Tibial artery (tissue), 4 donors: ENCODE measurements at regions not wholly inside any gene's neighbourhood (a gene's known extent, or its start where the extent isn't known, plus 50 kb on each side); places are given as distances from the start of the nearest gene placed in this dataset.

Source experiments
- DNase-seq, 2 donors: peaks; one replicate each; pipeline ENCODE4 v3.0.0-alpha.2; 2019
- H3K27ac ChIP-seq, 2 donors: fragments of 200-600 bp; sonication (generic) in 1 of 2; 1 replicate in 1 of 2; 2 replicates in 1 of 2; pipeline ENCODE4 v1.5.1; 2018 to 2019; ENCODE audit warnings: mild to moderate bottlenecking in 1 of 2
- H3K27me3 ChIP-seq, 2 donors: fragments of 200-600 bp; sonication (generic) in 1 of 2; one replicate each; pipeline versions ENCODE4 v1.5.1 to v1.6.0; 2016 to 2019
- H3K36me3 ChIP-seq, 3 donors: fragments of 200-600 bp; sonication (generic) in 2 of 3; one replicate each; pipeline ENCODE4 v1.5.1; 2016 to 2019; ENCODE audit warnings: mild to moderate bottlenecking in 2 of 3
- H3K4me1 ChIP-seq, 4 donors: fragments of 200-600 bp; sonication (generic) in 2 of 4; 1 replicate in 3 of 4; 2 replicates in 1 of 4; pipeline ENCODE4 v1.5.1; 2016 to 2019
- H3K4me3 ChIP-seq, 2 donors: fragments of 200-600 bp; sonication (generic) in 1 of 2; 1 replicate in 1 of 2; 2 replicates in 1 of 2; pipeline ENCODE4 v1.5.1; 2018 to 2019; ENCODE audit warnings: mild to moderate bottlenecking in 2 of 2
- H3K9me3 ChIP-seq, 3 donors: fragments of 200-600 bp; sonication (generic) in 1 of 3; one replicate each; pipeline ENCODE4 v1.5.1; 2016 to 2019
- intact Hi-C: fragments of 100-400 bp; cut with DNase I; formaldehyde crosslinking; loops from one replicate; pipeline ENCODE4 v1.15.0; 2023; ENCODE audit warnings: low total_unique reads
- TF ChIP-seq, protein P1 (sequence below), 2 experiments: fragments of 200-600 bp in 1 of 2; fragments of 450-650 bp in 1 of 2; IDR thresholded peaks; one replicate each; pipeline ENCODE4 v1.5.1; 2017 to 2019; ENCODE audit warnings: antibody characterized with exemption in 2 of 2, mild to moderate bottlenecking in 1 of 2, moderate library complexity in 1 of 2

DNA sequence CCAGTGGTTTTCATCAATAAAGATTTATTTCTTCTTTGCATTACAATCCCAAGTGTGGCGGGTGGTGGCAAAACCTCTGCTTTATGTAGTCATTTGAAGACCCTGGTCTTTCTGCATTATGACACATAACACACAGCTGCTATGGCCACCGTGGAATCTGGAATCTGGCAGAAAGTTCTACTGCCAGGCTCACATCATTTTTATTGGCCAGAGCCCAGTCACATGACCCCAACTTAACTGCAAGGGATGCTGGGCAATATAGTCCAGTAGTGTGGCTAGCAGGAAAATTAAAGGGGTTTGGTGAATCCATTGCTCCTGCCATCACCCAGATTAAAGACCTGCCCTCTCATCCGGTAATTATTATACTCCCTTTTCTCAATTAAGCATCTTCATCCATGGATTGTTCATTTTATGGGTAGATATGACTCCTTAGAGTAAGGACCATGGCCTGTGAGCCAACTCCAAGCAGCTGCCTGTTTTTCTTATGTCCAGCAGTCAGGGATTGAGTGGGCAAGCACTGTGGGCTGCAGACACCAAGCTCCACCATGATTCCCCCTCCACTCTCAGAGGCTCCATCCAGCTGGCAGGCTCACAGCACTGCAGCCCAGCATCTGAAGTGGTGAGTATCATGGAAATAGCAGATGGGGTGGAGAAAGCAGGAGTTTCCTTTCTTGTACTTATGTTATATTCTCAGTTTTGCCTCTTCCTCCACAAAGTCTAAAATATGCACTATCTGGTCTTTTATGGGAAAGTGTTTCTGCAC lies 1030.7 kb downstream of the AACS start:
- H3K36me3 ChIP-seq = no peaks in the 10 kb centered on the region
- no peaks in the 10 kb centered on the region for H3K4me1 ChIP-seq
- TF ChIP-seq, protein P1, sequence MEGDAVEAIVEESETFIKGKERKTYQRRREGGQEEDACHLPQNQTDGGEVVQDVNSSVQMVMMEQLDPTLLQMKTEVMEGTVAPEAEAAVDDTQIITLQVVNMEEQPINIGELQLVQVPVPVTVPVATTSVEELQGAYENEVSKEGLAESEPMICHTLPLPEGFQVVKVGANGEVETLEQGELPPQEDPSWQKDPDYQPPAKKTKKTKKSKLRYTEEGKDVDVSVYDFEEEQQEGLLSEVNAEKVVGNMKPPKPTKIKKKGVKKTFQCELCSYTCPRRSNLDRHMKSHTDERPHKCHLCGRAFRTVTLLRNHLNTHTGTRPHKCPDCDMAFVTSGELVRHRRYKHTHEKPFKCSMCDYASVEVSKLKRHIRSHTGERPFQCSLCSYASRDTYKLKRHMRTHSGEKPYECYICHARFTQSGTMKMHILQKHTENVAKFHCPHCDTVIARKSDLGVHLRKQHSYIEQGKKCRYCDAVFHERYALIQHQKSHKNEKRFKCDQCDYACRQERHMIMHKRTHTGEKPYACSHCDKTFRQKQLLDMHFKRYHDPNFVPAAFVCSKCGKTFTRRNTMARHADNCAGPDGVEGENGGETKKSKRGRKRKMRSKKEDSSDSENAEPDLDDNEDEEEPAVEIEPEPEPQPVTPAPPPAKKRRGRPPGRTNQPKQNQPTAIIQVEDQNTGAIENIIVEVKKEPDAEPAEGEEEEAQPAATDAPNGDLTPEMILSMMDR (IDR thresholded peaks at IDR 0.05) = no peak
- intact Hi-C loops = no loop called here
- no peak overlapping the region for H3K27ac ChIP-seq
- H3K4me3 ChIP-seq = no peak overlapping the region
- DNase-seq = no peak
- no peaks in the 10 kb centered on the region for H3K27me3 ChIP-seq
- H3K9me3 ChIP-seq = no peaks in the 10 kb centered on the region

DNA sequence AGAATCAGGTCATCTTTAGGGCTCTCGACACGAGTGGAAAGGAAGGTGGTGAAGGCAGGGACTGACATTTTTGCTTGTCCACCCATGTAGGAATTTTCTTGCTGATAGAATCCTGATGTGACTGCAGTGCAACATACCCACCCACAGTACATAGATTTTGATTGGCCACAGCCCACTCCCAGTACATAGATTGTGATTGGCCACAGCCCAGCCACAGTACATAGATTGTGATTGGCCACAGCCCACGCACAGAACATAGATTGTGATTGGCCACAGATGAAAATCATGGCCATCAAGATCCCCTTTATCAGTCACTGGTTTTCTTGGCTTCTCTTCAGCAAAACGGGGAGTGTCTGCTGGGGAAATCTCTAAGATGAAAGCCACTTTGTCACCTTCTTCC lies 1041.5 kb downstream of the AACS start:
- H3K27me3 ChIP-seq = no peaks in the 10 kb centered on the region
- H3K9me3 ChIP-seq = no peaks in the 10 kb centered on the region
- H3K36me3 ChIP-seq = no peaks in the 10 kb centered on the region
- H3K4me1 ChIP-seq = no peaks in the 10 kb centered on the region
- intact Hi-C loops = no loop called here
- no peak overlapping the region for H3K4me3 ChIP-seq
- no peak for DNase-seq
- no peak overlapping the region for H3K27ac ChIP-seq
- TF ChIP-seq, protein P1 (IDR thresholded peaks at IDR 0.05) = no peak

DNA sequence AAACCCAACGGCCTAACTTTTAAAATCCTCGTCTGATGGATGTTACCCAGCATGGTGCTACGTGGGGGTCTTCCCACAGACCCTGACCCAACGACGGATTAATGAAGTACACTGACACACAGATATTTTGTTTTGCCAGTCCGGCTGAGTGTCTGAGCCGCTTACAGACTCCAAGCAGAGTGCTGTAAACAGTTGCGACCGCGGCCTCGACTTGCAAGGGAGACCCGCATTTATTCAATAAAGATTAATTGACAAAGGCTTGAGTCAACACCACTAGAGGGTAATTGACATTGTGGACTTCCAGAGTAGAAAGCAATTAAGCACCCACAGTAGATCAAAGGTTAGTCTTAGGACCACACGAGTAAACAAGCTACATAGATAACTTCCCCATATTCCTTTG lies 1042.4 kb downstream of the AACS start:
- TF ChIP-seq, protein P1 (IDR thresholded peaks at IDR 0.05) = no peak
- H3K9me3 ChIP-seq = no peaks in the 10 kb centered on the region
- intact Hi-C loops = no loop called here
- no peak overlapping the region for H3K27ac ChIP-seq
- H3K36me3 ChIP-seq = no peaks in the 10 kb centered on the region
- no peaks in the 10 kb centered on the region for H3K4me1 ChIP-seq
- H3K27me3 ChIP-seq = no peaks in the 10 kb centered on the region
- no peak overlapping the region for H3K4me3 ChIP-seq
- DNase-seq = no peak

DNA sequence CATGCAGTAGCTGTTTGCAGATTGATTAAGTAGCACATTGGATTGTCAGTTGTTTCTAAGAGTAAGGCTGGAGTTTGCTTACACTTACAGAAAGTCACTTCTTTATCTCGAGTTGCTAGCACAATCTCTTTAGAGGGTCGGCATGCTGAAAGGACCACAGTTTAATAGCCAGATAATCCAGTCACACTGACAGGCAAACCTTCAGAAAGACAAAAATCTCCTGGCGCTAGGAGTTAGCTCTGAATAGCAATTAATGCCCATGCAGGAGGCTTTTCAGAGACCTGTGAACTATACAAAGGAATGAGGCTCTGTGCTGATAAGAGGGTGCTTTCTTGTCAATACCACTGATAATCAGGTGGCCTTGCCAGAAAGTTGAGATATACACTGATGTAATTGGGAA lies 1043.0 kb downstream of the AACS start:
- no peaks in the 10 kb centered on the region for H3K9me3 ChIP-seq
- TF ChIP-seq, protein P1 (IDR thresholded peaks at IDR 0.05) = no peak
- DNase-seq = no peak
- H3K27me3 ChIP-seq = no peaks in the 10 kb centered on the region
- H3K36me3 ChIP-seq = no peaks in the 10 kb centered on the region
- H3K4me1 ChIP-seq = no peaks in the 10 kb centered on the region
- H3K4me3 ChIP-seq = no peak overlapping the region
- no peak overlapping the region for H3K27ac ChIP-seq
- intact Hi-C loops = no loop called here

DNA sequence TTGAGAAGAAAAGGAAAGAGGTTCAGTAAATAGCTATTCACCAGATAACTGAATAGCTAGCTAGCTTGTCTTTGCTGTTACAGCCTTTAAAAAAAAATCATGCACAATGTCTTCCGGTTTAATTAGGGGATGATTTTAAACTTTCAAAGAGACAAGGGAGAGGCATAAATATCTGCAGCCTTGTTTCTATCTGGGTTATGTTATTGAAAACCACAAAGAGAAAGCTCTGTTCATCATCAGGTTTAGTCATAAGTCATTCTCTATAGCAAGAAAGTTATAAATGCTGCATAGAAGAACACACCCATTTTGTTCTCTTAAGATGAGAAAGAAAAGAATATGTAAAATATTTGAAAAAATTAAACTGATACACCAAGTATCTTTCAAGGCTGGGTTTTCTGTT lies 1046.9 kb downstream of the AACS start:
- Histone ChIP-seq H3K27ac (no peak overlapping the region), H3K9me3 (no peaks in the 10 kb centered on the region), H3K4me3 (no peak overlapping the region), H3K4me1 (no peaks in the 10 kb centered on the region), H3K36me3 (no peaks in the 10 kb centered on the region), H3K27me3 (no peaks in the 10 kb centered on the region)
- TF ChIP-seq, protein P1 (IDR thresholded peaks at IDR 0.05) = no peak
- intact Hi-C loops = no loop called here
- no peak for DNase-seq

DNA sequence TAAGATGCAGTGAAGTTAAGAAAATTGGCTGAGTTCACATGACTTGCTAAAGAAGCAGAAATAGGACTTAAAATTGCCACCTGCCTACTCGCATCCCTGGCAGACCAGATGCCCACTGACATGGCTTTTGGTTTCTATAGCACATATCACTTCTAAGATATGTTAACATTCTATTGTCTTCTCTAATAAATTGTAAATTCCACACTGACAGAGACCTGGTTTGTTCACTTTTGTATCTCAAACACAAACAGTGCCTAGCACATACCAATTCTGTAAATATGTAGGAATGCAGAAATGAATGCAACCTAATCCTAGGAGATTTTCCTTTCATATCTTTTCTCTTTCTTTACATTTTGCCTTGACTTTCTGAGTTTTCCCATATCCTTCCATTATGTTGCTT lies 1047.6 kb downstream of the AACS start:
- TF ChIP-seq, protein P1 (IDR thresholded peaks at IDR 0.05) = no peak
- Histone ChIP-seq H3K9me3 (no peaks in the 10 kb centered on the region), H3K4me1 (no peaks in the 10 kb centered on the region), H3K36me3 (no peaks in the 10 kb centered on the region), H3K27ac (no peak overlapping the region), H3K27me3 (no peaks in the 10 kb centered on the region), H3K4me3 (no peak overlapping the region)
- DNase-seq = no peak
- intact Hi-C loops = no loop called here
